ENCODE measurements at regions not wholly inside any gene's neighbourhood (a gene's known extent, or its start where the extent isn't known, plus 50 kb on each side); places are given as distances from the start of the nearest gene placed in this dataset.

DNA sequence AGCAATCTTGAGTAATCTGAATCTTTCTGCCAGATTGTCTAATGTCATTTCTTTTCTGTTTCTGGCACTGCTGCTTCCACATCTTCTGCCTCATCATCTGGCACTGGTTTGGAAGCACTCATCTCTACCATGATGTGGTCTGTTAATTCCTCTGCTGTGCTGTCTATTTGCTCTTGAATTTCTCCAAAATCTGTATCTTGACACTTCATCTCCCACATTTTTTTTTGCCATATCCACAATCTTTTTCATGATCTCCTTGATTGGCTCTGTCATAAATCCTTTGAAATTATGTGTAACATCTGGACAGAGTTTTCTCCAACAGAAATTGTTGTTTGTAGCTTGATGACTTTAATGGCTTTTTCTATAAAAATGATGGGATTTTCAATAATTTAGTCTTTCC, 417.8 kb upstream of the MANEA start:
- TF ChIP-seq EZH2 (IDR thresholded peaks at IDR 0.05) (no peak), POLR2A (IDR thresholded peaks at IDR 0.05; ENCODE audit: borderline replicate concordance, extremely low read depth, insufficient read depth, insufficient read length) (no peak), YY1 (IDR thresholded peaks at IDR 0.05; ENCODE audit: extremely low read depth, insufficient replicate concordance, low read depth, low read length) (no peak), POLR2AphosphoS5 (IDR thresholded peaks at IDR 0.05; ENCODE audit: low read depth, low read length) (no peak), EZH2phosphoT487 (IDR thresholded peaks at IDR 0.05; ENCODE audit: borderline replicate concordance) (no peak), FOSL1 (IDR thresholded peaks at IDR 0.05; ENCODE audit: low read depth) (no peak), RAD21 (IDR thresholded peaks at IDR 0.05; ENCODE audit: low read depth) (no peak), ZNF274 (IDR thresholded peaks at IDR 0.05; ENCODE audit: low read depth, low read length) (no peak), CEBPB (IDR thresholded peaks at IDR 0.05; ENCODE audit: low read depth) (no peak)
- TF ChIP-seq, protein P1, sequence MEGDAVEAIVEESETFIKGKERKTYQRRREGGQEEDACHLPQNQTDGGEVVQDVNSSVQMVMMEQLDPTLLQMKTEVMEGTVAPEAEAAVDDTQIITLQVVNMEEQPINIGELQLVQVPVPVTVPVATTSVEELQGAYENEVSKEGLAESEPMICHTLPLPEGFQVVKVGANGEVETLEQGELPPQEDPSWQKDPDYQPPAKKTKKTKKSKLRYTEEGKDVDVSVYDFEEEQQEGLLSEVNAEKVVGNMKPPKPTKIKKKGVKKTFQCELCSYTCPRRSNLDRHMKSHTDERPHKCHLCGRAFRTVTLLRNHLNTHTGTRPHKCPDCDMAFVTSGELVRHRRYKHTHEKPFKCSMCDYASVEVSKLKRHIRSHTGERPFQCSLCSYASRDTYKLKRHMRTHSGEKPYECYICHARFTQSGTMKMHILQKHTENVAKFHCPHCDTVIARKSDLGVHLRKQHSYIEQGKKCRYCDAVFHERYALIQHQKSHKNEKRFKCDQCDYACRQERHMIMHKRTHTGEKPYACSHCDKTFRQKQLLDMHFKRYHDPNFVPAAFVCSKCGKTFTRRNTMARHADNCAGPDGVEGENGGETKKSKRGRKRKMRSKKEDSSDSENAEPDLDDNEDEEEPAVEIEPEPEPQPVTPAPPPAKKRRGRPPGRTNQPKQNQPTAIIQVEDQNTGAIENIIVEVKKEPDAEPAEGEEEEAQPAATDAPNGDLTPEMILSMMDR (IDR thresholded peaks at IDR 0.05 in 2 of 3, conservative IDR thresholded peaks at IDR 0.05 in 1 of 3; ENCODE audit: borderline replicate concordance in 1 of 3, insufficient read depth in 1 of 3, low read depth in 2 of 3, low read length in 2 of 3): no peak
- TF ChIP-seq, protein P2, sequence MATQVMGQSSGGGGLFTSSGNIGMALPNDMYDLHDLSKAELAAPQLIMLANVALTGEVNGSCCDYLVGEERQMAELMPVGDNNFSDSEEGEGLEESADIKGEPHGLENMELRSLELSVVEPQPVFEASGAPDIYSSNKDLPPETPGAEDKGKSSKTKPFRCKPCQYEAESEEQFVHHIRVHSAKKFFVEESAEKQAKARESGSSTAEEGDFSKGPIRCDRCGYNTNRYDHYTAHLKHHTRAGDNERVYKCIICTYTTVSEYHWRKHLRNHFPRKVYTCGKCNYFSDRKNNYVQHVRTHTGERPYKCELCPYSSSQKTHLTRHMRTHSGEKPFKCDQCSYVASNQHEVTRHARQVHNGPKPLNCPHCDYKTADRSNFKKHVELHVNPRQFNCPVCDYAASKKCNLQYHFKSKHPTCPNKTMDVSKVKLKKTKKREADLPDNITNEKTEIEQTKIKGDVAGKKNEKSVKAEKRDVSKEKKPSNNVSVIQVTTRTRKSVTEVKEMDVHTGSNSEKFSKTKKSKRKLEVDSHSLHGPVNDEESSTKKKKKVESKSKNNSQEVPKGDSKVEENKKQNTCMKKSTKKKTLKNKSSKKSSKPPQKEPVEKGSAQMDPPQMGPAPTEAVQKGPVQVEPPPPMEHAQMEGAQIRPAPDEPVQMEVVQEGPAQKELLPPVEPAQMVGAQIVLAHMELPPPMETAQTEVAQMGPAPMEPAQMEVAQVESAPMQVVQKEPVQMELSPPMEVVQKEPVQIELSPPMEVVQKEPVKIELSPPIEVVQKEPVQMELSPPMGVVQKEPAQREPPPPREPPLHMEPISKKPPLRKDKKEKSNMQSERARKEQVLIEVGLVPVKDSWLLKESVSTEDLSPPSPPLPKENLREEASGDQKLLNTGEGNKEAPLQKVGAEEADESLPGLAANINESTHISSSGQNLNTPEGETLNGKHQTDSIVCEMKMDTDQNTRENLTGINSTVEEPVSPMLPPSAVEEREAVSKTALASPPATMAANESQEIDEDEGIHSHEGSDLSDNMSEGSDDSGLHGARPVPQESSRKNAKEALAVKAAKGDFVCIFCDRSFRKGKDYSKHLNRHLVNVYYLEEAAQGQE (IDR thresholded peaks at IDR 0.05; ENCODE audit: low read depth): no peak
